Activated naive CD8-positive, alpha-beta T cell treated with anti-CD3 and anti-CD28 coated beads for 36 hours (primary cell): ENCODE measurements at regions not wholly inside any gene's neighbourhood (a gene's known extent, or its start where the extent isn't known, plus 50 kb on each side); places are given as distances from the start of the nearest gene placed in this dataset.

Experiments used
- DNase-seq: peaks from one replicate; pipeline ENCODE4 v3.0.0; 2021
- H3K27ac Mint-ChIP-seq: one replicate; pipeline ENCODE4 v1.8.0; 2022; ENCODE audit warnings: mild to moderate bottlenecking, moderate library complexity, mixed read lengths
- H3K27me3 Mint-ChIP-seq: one replicate; pipeline ENCODE4 v1.8.0; 2022; ENCODE audit warnings: mild to moderate bottlenecking, mixed read lengths
- H3K36me3 Mint-ChIP-seq: one replicate; pipeline ENCODE4 v1.8.0; 2021; ENCODE audit warnings: mild to moderate bottlenecking, mixed read lengths
- H3K4me1 Mint-ChIP-seq: one replicate; pipeline ENCODE4 v1.8.0; 2021; ENCODE audit warnings: mixed read lengths
- H3K4me3 Mint-ChIP-seq: one replicate; pipeline ENCODE4 v1.8.0; 2022; ENCODE audit warnings: mild to moderate bottlenecking, moderate library complexity, mixed read lengths
- H3K9me3 Mint-ChIP-seq: one replicate; pipeline ENCODE4 v1.8.0; 2022; ENCODE audit warnings: mixed read lengths

DNA sequence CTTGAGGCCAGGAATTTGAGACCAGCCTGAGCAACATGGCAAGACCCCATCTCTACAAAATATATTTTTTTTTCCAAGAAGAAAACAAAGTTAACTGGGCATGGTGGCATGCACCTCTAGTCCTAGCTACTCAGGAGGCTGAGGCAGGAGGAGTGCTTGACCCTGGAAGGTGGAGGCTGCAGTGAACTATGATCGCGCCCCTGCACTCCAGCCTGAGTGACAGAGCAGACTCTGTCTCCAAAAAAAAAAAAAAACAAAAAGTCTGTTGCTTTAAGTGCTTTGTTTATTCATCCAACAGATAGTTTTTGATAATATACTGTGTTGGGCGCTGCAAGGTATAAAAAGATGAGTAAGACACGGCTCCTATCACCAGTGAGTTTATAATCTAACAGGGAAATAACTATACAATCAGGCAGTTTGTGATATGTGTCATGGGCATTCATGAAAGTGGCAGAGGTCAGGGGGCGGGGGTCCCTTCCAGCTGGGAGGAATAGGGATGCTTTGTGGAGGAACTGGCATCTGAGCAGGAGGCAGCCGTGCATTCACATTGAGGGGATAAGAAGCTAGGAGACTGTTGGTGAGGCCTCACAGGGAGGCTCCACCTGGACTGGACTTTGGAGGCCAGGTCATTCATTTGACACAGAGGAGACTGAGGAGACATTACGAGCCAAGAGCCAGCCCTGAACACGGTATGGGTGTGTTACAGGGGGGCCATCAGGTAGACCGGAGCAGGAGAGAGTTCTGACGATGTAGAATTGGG is 67.3 kb upstream of the ERRFI1 start:
- no peaks in the 10 kb centered on the region for H3K9me3 Mint-ChIP-seq
- no peak overlapping the region for H3K27ac Mint-ChIP-seq

DNA sequence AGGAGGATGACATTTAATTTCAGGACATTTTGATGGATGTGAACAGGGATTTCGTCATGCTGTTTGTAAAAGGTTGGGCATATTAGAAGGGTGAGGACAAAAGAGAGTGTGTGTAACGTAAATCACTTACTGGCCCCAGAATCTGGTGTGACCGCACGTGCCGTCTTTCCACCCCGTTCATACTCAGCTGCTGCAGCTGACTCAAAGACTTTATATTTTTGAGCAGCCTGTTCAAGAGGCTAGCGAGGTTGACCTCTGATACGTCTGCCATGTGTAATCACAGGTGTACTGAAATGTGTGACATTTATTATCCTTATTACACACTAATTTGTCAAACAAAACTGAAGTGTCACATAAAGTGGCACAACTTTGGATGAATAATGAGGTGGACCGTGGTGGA is 66.5 kb upstream of the ERRFI1 start:
- no peak for DNase-seq
- H3K27me3 Mint-ChIP-seq = peaks cover 24% of the 10 kb centered on the region
- H3K4me3 Mint-ChIP-seq = no peak overlapping the region
- no peaks in the 10 kb centered on the region for H3K9me3 Mint-ChIP-seq
- no peak overlapping the region for H3K27ac Mint-ChIP-seq
- peaks cover 34% of the 10 kb centered on the region for H3K4me1 Mint-ChIP-seq
- no peaks in the 10 kb centered on the region for H3K36me3 Mint-ChIP-seq

More for the DNA sequence above, 67.3 kb upstream of the ERRFI1 start:
- Mint-ChIP-seq H3K4me3 (no peak overlapping the region), H3K27me3 (peaks cover 24% of the 10 kb centered on the region), H3K4me1 (peaks cover 36% of the 10 kb centered on the region), H3K36me3 (no peaks in the 10 kb centered on the region)
- no peak for DNase-seq

DNA sequence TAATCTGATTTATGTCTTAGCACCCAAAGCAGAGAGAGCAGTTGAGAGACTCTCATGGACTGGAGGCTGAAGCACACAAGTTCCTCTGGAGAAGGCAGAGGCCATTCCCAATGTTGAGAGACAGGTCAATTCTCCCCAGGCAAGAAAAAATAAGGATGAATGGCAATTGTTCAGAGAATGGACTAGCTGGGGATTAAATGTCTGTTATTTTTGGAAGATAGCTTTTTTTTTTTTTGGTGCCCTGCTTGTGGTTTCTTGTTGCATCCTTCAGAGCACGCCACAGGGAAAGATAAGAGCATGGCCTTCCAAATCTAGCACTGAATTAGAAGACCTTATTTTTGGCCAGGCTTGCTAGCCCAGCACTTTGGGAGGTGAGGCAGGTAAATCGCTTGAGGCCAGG is 65.6 kb upstream of the ERRFI1 start:
- Mint-ChIP-seq H3K9me3 (no peaks in the 10 kb centered on the region), H3K27me3 (peaks cover 24% of the 10 kb centered on the region), H3K36me3 (no peaks in the 10 kb centered on the region), H3K4me3 (no peak overlapping the region), H3K4me1 (peaks cover 25% of the 10 kb centered on the region), H3K27ac (no peak overlapping the region)
- no peak for DNase-seq

DNA sequence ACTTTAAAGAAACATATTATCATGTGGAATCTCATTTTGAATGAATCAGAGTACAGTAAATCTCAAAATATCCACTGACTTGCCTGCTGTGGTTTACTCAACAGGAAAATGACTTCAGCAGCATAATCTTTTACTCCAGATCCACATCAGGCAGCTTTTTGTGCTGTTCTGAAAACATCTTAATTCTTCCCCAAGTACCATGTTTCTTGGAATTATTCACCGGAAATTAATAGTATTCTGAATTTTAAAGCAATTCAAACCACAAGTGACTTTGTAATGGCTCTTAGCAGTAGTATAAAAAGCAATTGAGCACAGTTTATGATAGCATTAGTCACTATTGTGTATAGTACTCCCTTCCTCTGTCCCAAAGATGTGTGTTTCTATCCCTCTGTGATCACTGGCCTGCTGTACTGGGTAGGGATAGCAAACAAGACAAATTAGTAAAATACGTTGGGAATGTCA is 64.2 kb upstream of the ERRFI1 start:
- H3K36me3 Mint-ChIP-seq = no peaks in the 10 kb centered on the region
- no peak overlapping the region for H3K27ac Mint-ChIP-seq
- peaks cover 24% of the 10 kb centered on the region for H3K27me3 Mint-ChIP-seq
- DNase-seq = no peak
- H3K4me1 Mint-ChIP-seq = peaks cover 13% of the 10 kb centered on the region
- no peak overlapping the region for H3K4me3 Mint-ChIP-seq
- no peaks in the 10 kb centered on the region for H3K9me3 Mint-ChIP-seq

DNA sequence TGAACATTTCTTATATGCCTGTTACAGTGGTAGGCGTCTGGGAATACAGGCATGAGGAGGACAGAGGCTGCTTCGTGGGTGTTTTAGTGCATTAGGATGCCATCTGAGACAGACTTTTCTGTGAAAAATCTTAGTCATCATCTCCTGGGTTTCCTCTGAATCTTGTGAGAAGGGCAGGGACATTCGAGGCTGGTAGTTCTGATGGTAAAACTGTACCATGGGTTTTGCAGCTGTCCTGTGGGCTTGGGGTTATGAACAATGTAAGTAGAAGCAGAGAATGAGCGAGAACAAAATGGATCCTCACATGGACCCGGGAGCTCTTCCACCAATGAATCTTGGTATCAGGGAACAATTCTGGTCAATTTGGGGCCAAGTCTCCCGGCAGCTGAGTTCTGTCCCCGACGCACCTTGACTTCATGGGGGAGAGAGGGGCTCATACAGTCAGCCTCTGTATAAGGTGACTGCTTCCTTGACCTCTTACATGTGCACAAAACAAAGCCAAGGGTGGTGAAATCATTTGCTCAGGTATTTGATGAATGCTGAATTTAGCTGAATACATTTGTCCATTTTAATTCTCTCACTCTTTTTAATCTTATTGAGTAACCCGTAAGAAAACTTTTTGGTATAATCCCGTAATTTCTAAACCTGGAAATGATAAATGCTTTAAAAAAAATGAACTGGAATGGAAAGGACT is 63.6 kb upstream of the ERRFI1 start:
- Mint-ChIP-seq H3K27me3 (peaks cover 20% of the 10 kb centered on the region), H3K9me3 (no peaks in the 10 kb centered on the region), H3K27ac (no peak overlapping the region), H3K36me3 (no peaks in the 10 kb centered on the region), H3K4me3 (no peak overlapping the region), H3K4me1 (peaks cover 8% of the 10 kb centered on the region)
- no peak for DNase-seq

DNA sequence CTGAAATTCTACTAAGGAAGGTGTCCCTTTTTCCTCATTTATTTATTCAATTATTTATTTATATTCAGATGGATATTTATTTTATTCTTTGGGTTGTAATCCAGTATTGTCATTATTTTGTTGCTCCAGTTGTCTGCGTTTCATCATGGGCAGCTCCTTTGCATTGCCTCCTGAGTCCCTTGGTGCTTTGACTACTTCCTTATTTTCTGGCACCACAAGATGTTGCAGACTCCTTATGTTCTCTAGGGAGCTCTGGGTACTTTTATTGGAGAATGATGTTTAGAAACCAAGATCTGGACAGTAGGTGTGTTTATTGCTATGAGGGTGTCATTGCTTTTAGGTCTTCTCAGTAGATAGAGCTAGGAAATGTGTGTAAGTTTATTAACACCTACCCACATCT is 59.9 kb upstream of the ERRFI1 start:
- DNase-seq = no peak
- Mint-ChIP-seq H3K4me3 (no peak overlapping the region), H3K36me3 (no peaks in the 10 kb centered on the region), H3K27ac (no peak overlapping the region), H3K9me3 (no peaks in the 10 kb centered on the region), H3K27me3 (peaks cover 9% of the 10 kb centered on the region), H3K4me1 (peaks cover 6% of the 10 kb centered on the region)

DNA sequence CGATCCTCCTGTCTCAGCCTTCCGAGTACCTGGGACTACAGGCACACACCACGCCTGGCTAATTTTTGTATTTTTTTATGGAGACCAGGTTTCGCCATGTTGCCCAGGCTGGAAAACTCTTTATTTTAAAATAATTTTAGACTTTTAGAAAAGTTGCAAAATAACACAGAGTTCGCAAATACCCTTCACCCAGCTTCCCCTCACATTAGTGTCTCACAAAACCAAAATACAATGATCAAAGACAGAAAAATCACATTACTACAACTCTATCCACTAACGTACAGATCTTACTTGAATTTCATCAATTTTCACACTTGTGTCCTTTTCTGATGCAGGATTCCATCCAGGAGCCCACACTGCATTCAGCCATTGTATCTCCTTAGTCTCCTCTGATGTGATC is 58.8 kb upstream of the ERRFI1 start:
- Mint-ChIP-seq H3K36me3 (no peaks in the 10 kb centered on the region), H3K27me3 (peaks cover 7% of the 10 kb centered on the region), H3K4me3 (no peak overlapping the region), H3K27ac (no peak overlapping the region), H3K4me1 (peaks cover 5% of the 10 kb centered on the region), H3K9me3 (no peaks in the 10 kb centered on the region)
- no peak for DNase-seq

DNA sequence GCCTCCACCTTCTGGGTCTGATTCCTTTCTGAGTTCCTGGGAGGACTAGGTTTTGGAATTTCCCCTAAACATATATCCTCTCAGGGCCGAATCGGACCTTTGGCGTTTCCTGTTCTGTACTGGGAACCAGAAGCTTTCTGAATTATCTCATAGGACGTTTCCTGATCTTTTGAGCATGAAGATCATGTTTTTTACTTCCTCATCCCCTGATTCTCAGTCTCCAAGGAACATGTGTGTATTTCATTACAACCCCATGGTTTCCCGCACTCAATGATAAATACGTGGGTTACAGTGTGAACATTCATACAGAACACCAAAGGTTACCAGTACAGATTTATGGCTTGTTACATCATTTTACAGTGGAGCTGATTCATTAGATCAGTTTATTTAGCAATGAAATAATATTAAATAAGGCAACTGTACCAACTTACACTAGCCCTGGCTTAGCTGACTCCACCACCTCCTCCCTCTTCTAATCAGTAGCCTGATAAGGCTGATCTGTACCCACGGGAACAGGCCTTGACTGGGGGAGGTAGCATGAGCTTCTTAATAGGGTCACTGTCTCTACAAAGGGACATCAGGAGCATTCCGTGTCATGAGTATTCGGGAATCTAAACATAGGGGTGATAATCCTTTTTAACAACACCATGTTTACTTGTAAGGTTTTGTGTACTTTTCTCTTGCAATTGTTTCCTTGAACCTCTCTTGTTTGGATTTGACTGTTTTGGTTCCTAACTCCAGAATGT is 57.8 kb upstream of the ERRFI1 start:
- DNase-seq = no peak
- no peaks in the 10 kb centered on the region for H3K4me1 Mint-ChIP-seq
- H3K27ac Mint-ChIP-seq = no peak overlapping the region
- H3K4me3 Mint-ChIP-seq = no peak overlapping the region
- no peaks in the 10 kb centered on the region for H3K9me3 Mint-ChIP-seq
- H3K36me3 Mint-ChIP-seq = no peaks in the 10 kb centered on the region
- no peaks in the 10 kb centered on the region for H3K27me3 Mint-ChIP-seq

DNA sequence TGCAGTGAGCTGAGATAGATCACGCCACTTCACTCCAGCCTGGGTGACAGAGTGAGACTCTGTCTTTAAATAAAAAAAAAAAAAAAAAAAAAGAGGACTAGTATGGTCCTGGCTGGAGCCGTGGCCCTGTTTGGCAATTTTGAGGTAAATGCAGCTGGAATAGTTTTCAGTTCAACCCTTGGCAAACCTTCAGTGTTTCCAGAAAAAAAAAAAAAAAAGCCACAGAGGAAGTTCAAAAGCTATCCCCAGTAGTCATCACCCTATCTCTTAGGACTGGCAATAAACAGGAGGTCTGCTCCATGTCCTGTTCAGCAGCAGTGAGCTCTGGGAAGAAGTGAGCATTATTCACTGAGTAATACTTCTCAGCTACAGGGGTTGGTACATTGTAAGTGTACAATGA is 56.8 kb upstream of the ERRFI1 start:
- H3K36me3 Mint-ChIP-seq = no peaks in the 10 kb centered on the region
- H3K27me3 Mint-ChIP-seq = no peaks in the 10 kb centered on the region

DNA sequence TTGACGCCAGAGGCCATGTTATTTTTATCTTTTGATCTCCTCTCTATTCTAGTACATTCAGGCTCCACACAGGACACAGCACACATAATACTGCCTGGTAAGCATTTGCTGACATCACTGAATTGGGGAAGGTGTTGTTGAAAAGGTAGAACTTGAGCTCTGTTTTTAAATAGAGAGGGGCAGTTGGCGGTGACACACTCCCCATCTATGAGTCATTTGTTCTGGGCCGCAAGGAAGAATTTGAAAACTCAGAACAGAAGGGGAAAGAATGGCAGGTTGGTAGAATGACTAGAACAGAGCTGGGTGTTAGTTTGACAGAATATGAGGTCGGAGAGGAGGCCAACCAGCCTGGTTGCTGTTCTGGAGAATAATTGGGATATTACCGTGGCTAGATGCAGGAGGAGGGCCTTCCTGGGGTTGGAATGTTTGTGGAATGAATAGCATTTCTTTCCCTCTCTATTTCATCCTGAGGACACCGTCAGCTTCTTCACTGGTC is 52.1 kb upstream of the ERRFI1 start:
- no peaks in the 10 kb centered on the region for H3K9me3 Mint-ChIP-seq
- no peak for DNase-seq
- H3K4me3 Mint-ChIP-seq = no peak overlapping the region
- H3K4me1 Mint-ChIP-seq = no peaks in the 10 kb centered on the region
- no peak overlapping the region for H3K27ac Mint-ChIP-seq
- H3K36me3 Mint-ChIP-seq = no peaks in the 10 kb centered on the region
- H3K27me3 Mint-ChIP-seq = peaks cover 3% of the 10 kb centered on the region

More for the DNA sequence above, 56.8 kb upstream of the ERRFI1 start:
- Mint-ChIP-seq H3K4me3 (no peak overlapping the region), H3K9me3 (no peaks in the 10 kb centered on the region), H3K4me1 (no peaks in the 10 kb centered on the region), H3K27ac (no peak overlapping the region)
- no peak for DNase-seq

DNA sequence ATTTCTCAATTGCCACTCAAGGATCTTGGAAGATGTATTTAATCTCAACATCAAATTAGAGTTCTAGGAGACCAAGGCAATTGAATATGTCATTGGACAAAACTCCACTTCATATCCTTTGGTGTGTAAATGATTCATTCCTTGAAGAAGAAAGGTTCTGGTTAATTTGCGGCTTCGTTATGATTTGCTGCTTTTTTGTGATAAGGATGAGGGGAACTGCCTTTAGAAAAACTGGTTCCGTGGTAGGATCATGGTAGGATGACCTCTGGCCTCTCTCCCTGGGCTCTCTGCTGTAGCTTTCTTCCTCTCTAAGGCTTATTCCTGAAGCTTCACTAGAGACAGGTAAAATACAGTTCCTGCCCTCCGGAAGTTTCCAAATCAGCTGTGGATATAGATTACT is 51.5 kb upstream of the ERRFI1 start:
- no peaks in the 10 kb centered on the region for H3K4me1 Mint-ChIP-seq
- peaks cover 3% of the 10 kb centered on the region for H3K27me3 Mint-ChIP-seq
- no peak overlapping the region for H3K4me3 Mint-ChIP-seq
- DNase-seq = no peak
- no peaks in the 10 kb centered on the region for H3K9me3 Mint-ChIP-seq
- no peak overlapping the region for H3K27ac Mint-ChIP-seq
- no peaks in the 10 kb centered on the region for H3K36me3 Mint-ChIP-seq

DNA sequence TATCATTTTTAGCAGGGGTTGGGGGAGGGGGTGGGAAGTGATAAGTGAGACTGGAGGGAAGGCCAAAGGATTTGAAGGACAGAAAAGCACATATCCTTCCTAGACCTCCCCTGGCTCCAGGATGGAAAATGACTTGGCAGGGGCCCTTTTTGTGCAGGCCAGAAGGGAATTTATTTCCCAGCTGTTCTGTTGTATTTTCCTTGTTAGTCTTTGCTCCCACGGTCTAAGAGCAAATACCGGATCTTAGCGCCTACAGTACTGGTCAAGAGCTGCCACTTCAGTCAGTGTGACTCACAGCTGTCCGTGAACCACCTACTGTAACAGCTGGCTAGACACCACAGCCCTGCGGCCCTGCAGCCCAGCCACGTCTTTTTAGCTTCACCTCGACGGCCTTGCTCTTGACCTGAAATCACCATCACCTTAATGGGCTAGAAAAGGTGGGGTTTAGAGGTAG is 51.0 kb upstream of the ERRFI1 start:
- H3K9me3 Mint-ChIP-seq = no peaks in the 10 kb centered on the region
- H3K27ac Mint-ChIP-seq = no peak overlapping the region
- no peak for DNase-seq
- H3K4me3 Mint-ChIP-seq = no peak overlapping the region
- H3K36me3 Mint-ChIP-seq = no peaks in the 10 kb centered on the region
- H3K27me3 Mint-ChIP-seq = peaks cover 3% of the 10 kb centered on the region
- no peaks in the 10 kb centered on the region for H3K4me1 Mint-ChIP-seq

DNA sequence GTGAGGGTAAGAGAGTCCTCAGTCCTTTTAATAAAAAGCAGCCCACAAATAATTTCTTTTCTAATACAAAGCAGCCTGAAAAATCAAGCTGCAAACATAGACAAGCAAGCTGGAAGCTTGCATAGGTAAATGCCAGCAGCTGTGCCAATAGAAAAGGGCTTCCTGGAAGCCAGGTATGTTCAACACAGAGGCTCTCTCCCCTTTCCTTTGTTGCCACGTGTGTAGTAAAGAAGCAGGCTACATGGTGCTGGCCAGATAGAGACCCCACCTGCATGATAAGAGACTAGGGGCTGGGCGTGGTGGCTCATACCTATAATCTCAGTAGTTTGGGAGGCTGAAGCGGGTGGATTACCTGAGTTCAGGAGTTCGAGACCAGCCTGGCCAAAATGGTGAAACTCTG is 50.1 kb upstream of the ERRFI1 start:
- no peak for DNase-seq
- Mint-ChIP-seq H3K4me3 (no peak overlapping the region), H3K4me1 (no peaks in the 10 kb centered on the region), H3K9me3 (no peaks in the 10 kb centered on the region), H3K27me3 (peaks cover 3% of the 10 kb centered on the region), H3K27ac (no peak overlapping the region), H3K36me3 (no peaks in the 10 kb centered on the region)
